HG03064 (cell line): ENCODE measurements at regions not wholly inside any gene's neighbourhood (a gene's known extent, or its start where the extent isn't known, plus 50 kb on each side); places are given as distances from the start of the nearest gene placed in this dataset.

Experiments used
- ATAC-seq: cut with Tn5 transposase; IDR thresholded peaks from one replicate; pipeline ENCODE4 v1.9.1; 2021; ENCODE audit warnings: low read depth; ENCODE audit not compliant: unreplicated experiment

DNA sequence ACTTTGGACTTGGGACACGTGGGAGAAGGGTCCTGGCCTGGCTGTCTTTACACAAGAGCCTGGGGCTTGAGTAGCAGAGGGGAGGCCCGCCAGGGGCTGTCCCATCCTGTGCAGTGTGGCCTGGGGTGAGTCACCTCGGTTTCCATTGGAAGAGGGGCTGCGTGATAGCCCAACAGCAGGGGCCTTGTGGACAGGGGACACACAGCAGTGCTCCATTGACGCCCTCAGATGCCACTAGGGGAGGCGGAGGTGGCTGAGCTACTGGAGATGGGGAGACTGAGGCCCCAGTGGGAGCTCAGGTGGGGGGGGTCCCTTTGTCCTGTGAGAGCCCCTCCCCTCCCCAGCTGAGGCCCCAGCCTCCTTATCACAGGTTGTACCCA, 50.0 kb upstream of the RNU6ATAC start:
- ATAC-seq = no peak

DNA sequence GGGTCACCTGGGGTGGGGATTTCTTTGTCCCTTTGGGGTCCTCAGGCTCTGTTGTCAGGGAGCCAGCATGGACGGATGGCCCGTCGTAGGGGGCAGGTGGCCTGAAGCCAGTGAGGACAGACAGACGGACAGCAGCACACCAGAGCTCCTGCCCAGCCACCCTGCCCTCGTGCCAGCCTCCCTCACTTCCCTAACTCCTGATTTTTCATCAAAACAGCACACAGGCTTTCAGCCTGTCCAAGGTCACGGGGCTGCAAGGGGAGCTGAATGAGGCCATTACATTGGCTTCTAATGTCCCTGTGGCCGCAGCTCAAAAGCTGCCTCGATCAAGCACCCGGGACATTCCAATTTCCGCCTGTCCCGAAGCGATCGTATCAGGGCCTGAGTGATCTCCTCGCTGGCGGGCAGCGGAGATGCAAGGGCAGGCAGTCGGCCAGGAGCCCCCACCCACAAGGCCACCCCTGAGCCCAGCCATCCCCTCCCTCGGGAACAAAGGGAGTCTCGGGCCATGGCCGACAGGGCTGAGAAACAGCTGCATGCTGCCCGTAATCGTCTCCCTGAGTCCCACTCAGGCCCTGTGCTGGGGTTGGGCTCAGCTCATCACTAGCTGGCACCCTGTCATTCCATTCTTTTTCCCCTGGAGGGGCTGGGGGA, 50.5 kb upstream of the RNU6ATAC start:
- ATAC-seq = no peak

DNA sequence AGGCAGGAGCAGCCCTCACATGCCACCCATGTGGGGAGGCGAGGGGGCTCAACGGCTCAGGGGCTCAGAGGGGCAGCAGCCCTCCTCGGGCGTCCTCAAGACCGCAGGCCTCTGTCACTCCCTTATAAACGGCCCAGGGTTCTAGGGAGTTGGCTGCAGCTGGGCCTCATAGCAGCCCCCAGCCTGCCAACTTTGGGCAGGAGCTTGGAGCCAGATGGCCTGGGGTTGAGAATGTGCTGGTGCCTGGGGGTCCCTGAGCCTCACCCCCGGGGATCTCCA, 51.0 kb upstream of the RNU6ATAC start:
- no peak for ATAC-seq

GRCh38 chr9:134215699-134216448, 51.5 kb upstream of the RNU6ATAC start:
- no peak for ATAC-seq

DNA sequence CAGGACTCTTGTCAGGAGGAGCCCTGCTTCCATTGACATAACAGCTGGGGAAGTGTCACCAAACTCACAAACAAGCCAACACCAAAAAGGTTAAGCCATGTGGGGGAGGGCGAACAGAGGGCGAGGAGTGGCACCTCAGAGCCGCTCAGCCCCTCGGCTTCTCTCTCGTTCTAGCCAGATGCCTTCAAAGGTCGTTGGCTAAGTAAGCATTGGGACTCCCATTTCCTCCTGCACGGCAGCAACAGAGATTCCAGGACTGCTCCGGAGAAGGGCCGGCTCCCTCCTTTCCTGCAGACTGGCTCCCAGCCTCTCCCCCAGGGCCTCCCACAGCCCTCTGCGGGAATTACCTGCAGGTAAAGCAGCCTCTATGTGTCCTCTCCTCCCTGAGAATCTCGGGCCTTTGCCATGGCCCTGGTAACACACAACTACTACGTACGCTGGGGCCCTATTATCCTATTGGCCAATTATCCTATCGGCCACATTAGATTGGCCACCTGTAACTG, 52.1 kb upstream of the RNU6ATAC start:
- no peak for ATAC-seq

- no peak for ATAC-seq
These were observed 52.6 kb upstream of the RNU6ATAC start for GRCh38 chr9:134216961-134217360.

GRCh38 chr9:134217431-134218210, 53.3 kb upstream of the RNU6ATAC start:
- no peak for ATAC-seq

- ATAC-seq = no peak
These were observed 53.9 kb upstream of the RNU6ATAC start for GRCh38 chr9:134218230-134218629.

GRCh38 chr9:134219646-134220060, 55.3 kb upstream of the RNU6ATAC start:
- ATAC-seq = no peak

- no peak for ATAC-seq
These were observed 55.9 kb upstream of the RNU6ATAC start for GRCh38 chr9:134220311-134220710.

DNA sequence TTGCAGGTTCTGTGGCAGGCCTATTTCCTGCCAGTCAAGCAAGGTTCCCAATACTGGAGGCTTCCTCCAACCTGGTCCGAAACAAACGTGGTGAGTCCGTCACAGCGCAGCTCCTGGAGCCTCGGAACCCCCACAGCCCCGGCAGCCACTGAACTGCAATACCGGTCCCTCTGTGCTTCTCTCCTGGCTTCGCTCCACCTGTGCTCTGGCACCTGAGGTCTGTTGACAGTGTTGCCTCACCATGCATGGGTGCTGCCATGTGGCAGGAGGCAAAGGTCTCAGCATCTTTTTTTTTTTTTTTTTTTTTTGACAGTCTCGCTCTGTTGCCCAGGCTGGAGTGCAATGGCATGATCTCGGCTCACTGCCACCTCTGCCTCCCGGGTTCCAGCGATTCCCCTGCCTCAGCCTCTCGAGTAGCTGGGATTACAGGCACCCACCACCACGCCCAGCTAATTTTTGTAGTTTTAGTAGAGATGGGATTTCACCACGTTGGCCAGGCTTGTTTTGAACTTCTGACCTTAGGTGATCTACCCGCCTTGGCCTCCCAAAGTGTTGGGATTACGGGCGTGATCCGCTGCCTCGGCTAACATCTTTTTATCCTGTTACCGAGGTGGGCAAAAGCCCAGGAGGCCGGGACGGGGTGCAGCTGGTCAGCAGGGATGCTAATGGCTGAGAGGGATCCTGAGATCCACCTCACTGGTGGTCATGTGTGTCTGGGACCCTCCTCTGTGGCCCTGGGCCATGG, 57.1 kb upstream of the RNU6ATAC start:
- ATAC-seq = no peak

- ATAC-seq = no peak
These were observed 57.7 kb upstream of the RNU6ATAC start for GRCh38 chr9:134222018-134222573.

DNA sequence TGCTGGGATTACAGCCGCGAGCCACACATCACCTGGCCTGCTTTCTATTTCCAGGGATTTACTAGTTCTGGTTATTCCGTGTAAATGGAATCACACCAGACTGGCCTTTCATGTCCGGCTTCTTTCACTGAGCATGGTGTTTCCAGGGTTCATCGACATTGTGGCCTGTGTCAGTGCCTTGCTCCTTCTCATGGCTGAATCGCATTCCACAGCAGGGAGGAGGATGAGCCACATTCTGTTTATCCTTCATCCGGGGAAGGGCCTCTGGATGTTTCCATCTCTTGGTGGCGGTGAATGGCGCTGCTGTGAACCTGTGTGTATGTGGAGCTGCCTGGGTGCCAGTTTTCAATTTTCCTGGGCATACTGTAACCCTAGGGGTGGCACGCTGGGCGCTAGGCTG, 58.7 kb upstream of the RNU6ATAC start:
- no peak for ATAC-seq

DNA sequence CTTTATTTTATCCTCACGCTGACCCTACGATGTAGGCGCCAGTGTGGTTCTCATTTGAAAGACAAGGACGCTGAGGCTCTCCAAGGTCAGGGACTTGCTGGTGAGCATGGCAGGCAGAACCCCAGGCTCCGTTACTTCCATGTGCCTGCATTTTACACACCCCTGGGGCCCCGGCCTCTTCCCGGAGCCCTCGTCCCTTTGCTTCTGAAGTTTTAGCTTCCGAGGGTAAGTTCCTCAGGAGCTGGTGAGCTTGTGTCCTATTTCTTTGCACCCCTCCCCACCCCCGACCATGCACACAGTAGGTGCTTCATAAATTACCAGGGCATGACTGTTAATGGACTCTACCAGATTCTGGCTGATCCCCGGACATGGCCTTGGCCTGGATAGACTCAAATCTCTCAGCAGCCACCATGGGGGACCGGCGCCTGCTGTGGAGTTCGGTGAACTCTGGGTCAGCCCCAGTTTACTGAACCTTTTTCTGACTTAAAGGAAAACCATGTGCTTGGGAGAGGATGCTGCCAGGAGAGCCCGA, 59.3 kb upstream of the RNU6ATAC start:
- ATAC-seq = no peak

GRCh38 chr9:134224127-134224526, 59.8 kb upstream of the RNU6ATAC start:
- ATAC-seq = no peak

- ATAC-seq = no peak
These were observed 60.3 kb upstream of the RNU6ATAC start for GRCh38 chr9:134224567-134225093.

GRCh38 chr9:134225186-134225585, 60.8 kb upstream of the RNU6ATAC start:
- ATAC-seq = no peak

DNA sequence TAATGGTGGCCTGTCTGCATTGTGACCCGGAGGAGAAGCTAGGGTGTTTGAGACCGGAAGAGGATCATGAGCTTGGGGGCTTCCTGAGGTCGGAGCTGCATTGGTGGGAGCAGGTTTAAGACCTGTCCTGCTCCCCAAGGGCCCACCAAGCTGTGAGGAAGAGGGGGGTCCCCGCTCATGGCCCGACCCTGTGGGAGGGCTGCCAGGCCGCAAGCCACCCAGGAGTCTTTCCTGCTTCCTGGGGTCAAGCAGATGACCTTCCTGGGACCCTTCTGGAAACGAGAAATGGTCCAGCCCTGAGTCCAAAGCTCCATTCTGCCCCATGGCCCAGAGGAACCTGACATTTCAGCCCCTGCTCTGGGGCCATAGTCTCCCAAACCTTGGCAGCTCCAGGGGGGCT, 61.5 kb upstream of the RNU6ATAC start:
- ATAC-seq = no peak

GRCh38 chr9:134226221-134226930, 62.0 kb upstream of the RNU6ATAC start:
- no peak for ATAC-seq
